Panc1 (cell line): ENCODE measurements at regions not wholly inside any gene's neighbourhood (a gene's known extent, or its start where the extent isn't known, plus 50 kb on each side); places are given as distances from the start of the nearest gene placed in this dataset.

Experiments
- POLR2AphosphoS5 ChIP-seq: IDR thresholded peaks from 2 replicates; pipeline ENCODE4 v1.6.1; 2012; ENCODE audit warnings: mild to moderate bottlenecking, low read depth, low read length, moderate library complexity
- TF ChIP-seq, protein P1 (sequence below): fragments of 450-650 bp; IDR thresholded peaks from 2 replicates; pipeline ENCODE4 v1.5.1; 2017; ENCODE audit warnings: mild to moderate bottlenecking
- TF ChIP-seq, protein P2 (sequence below), 2 experiments: IDR thresholded peaks; 2 replicates each; pipeline ENCODE4 v1.6.1; 2011 to 2012; ENCODE audit warnings: low read depth in 2 of 2, control low read depth in 1 of 2, low read length in 1 of 2, mild to moderate bottlenecking in 1 of 2, moderate library complexity in 1 of 2; ENCODE audit not compliant: insufficient read depth in 1 of 2

DNA sequence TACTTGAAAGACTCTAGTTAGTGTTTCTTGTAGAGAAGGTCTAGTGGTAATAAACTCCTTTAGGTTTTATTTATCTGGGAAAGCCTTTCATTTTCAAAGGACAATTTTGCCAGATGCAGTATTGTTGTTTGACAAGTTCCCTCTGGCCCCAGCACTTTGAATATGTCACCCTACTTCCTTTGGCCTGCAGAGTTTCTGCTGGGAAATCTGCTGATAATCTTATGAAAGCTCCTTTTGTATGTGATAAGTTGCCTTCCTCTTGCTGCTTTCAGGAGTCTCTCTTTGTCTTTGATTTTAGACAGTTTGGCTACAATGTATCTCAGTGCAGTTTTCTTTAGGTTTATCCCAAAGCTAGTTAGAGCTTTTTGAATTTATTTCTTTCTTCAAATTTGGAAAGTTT is 106.2 kb upstream of the L3MBTL4 start:
- TF ChIP-seq, protein P1, sequence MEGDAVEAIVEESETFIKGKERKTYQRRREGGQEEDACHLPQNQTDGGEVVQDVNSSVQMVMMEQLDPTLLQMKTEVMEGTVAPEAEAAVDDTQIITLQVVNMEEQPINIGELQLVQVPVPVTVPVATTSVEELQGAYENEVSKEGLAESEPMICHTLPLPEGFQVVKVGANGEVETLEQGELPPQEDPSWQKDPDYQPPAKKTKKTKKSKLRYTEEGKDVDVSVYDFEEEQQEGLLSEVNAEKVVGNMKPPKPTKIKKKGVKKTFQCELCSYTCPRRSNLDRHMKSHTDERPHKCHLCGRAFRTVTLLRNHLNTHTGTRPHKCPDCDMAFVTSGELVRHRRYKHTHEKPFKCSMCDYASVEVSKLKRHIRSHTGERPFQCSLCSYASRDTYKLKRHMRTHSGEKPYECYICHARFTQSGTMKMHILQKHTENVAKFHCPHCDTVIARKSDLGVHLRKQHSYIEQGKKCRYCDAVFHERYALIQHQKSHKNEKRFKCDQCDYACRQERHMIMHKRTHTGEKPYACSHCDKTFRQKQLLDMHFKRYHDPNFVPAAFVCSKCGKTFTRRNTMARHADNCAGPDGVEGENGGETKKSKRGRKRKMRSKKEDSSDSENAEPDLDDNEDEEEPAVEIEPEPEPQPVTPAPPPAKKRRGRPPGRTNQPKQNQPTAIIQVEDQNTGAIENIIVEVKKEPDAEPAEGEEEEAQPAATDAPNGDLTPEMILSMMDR: no peak
- TF ChIP-seq POLR2AphosphoS5: no peak
- TF ChIP-seq, protein P2, sequence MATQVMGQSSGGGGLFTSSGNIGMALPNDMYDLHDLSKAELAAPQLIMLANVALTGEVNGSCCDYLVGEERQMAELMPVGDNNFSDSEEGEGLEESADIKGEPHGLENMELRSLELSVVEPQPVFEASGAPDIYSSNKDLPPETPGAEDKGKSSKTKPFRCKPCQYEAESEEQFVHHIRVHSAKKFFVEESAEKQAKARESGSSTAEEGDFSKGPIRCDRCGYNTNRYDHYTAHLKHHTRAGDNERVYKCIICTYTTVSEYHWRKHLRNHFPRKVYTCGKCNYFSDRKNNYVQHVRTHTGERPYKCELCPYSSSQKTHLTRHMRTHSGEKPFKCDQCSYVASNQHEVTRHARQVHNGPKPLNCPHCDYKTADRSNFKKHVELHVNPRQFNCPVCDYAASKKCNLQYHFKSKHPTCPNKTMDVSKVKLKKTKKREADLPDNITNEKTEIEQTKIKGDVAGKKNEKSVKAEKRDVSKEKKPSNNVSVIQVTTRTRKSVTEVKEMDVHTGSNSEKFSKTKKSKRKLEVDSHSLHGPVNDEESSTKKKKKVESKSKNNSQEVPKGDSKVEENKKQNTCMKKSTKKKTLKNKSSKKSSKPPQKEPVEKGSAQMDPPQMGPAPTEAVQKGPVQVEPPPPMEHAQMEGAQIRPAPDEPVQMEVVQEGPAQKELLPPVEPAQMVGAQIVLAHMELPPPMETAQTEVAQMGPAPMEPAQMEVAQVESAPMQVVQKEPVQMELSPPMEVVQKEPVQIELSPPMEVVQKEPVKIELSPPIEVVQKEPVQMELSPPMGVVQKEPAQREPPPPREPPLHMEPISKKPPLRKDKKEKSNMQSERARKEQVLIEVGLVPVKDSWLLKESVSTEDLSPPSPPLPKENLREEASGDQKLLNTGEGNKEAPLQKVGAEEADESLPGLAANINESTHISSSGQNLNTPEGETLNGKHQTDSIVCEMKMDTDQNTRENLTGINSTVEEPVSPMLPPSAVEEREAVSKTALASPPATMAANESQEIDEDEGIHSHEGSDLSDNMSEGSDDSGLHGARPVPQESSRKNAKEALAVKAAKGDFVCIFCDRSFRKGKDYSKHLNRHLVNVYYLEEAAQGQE (IDR thresholded peaks at IDR 0.05; ENCODE audit: insufficient read depth in 1 of 2, low read depth in 2 of 2, low read length in 1 of 2): no peak
